ENCODE measurements at regions not wholly inside any gene's neighbourhood (a gene's known extent, or its start where the extent isn't known, plus 50 kb on each side); places are given as distances from the start of the nearest gene placed in this dataset.

GRCh38 chr15:25543196-25543595, 104.4 kb upstream of the UBE3A start:
- TF ChIP-seq CTCF (IDR thresholded peaks at IDR 0.05) (no peak), POLR2A (IDR thresholded peaks at IDR 0.05) (no peak)
